ENCODE measurements at regions not wholly inside any gene's neighbourhood (a gene's known extent, or its start where the extent isn't known, plus 50 kb on each side); places are given as distances from the start of the nearest gene placed in this dataset.

- DNase-seq, result no peak
- Histone ChIP-seq H3K27me3 (no peaks in the 10 kb centered on the region), H3K4me1 (no peaks in the 10 kb centered on the region), H3K4me3 (no peak overlapping the region), H3K36me3 (no peaks in the 10 kb centered on the region), H3K27ac (no peak overlapping the region), H3K9me3 (no peaks in the 10 kb centered on the region)
- intact Hi-C loops (cut with DNase I), result no loop called here
- TF ChIP-seq CTCF (IDR thresholded peaks at IDR 0.05), result no peak
- TF ChIP-seq POLR2A (IDR thresholded peaks at IDR 0.05), result no peak
These were observed 184.7 kb downstream of the SPP2 start for GRCh38 chr2:234235191-234235590.

- Histone ChIP-seq H3K27ac (no peak overlapping the region), H3K9me3 (no peaks in the 10 kb centered on the region), H3K36me3 (no peaks in the 10 kb centered on the region), H3K4me3 (no peak overlapping the region), H3K27me3 (no peaks in the 10 kb centered on the region), H3K4me1 (no peaks in the 10 kb centered on the region)
- no peak for TF ChIP-seq POLR2A (IDR thresholded peaks at IDR 0.05)
- TF ChIP-seq CTCF (IDR thresholded peaks at IDR 0.05), result no peak
- DNase-seq, result no peak
- 59 to 73% methylated on average over 1 of the region's 1 CpG for WGBS, 2 donors
- intact Hi-C loops (cut with DNase I), result no loop called here
These were observed 181.0 kb downstream of the SPP2 start for GRCh38 chr2:234231460-234231859.

- intact Hi-C loops (cut with DNase I), result no loop called here
- no peak overlapping the region for H3K27ac ChIP-seq
- WGBS, 2 donors, result 91 to 97% methylated on average over 4 of the region's 4 CpGs
- TF ChIP-seq CTCF (IDR thresholded peaks at IDR 0.05) (no peak), POLR2A (IDR thresholded peaks at IDR 0.05) (no peak)
- peaks cover 0 to 17% (median 0%) of the 10 kb centered on the region in 3 donors for H3K4me1 ChIP-seq
- no peaks in the 10 kb centered on the region for H3K36me3 ChIP-seq
- no peaks in the 10 kb centered on the region for H3K9me3 ChIP-seq
- H3K4me3 ChIP-seq, result no peak overlapping the region
- no peak for DNase-seq
- no peaks in the 10 kb centered on the region for H3K27me3 ChIP-seq
These were observed 168.5 kb downstream of the SPP2 start for GRCh38 chr2:234219046-234219310.

GRCh38 chr2:234218266-234219045, 168.0 kb downstream of the SPP2 start:
- H3K9me3 ChIP-seq, result no peaks in the 10 kb centered on the region
- intact Hi-C loops (cut with DNase I), result no loop called here
- WGBS, 2 donors, result 39 to 47% methylated on average over 11 of the region's 11 CpGs

GRCh38 chr2:234212534-234212933, 162.0 kb downstream of the SPP2 start:
- H3K4me1 ChIP-seq, result peaks cover 0 to 5% (median 0%) of the 10 kb centered on the region in 3 donors
- H3K4me3 ChIP-seq, result no peak overlapping the region
- no peaks in the 10 kb centered on the region for H3K9me3 ChIP-seq
- 65 to 92% methylated on average over 4 to 5 of the region's 8 CpGs for WGBS, 2 donors
- no peak overlapping the region for H3K27ac ChIP-seq
- H3K36me3 ChIP-seq, result no peaks in the 10 kb centered on the region
- H3K27me3 ChIP-seq, result peaks cover 0 to 8% (median 0%) of the 10 kb centered on the region in 4 donors
- DNase-seq, result no peak
- TF ChIP-seq POLR2A (IDR thresholded peaks at IDR 0.05), result no peak
- no peak for TF ChIP-seq CTCF (IDR thresholded peaks at IDR 0.05)
- intact Hi-C loops (cut with DNase I), result no loop called here

More at GRCh38 chr2:234218266-234219045, 168.0 kb downstream of the SPP2 start:
- Histone ChIP-seq H3K27ac (no peak overlapping the region), H3K27me3 (no peaks in the 10 kb centered on the region), H3K36me3 (no peaks in the 10 kb centered on the region), H3K4me1 (peaks cover 0 to 17% (median 0%) of the 10 kb centered on the region in 3 donors), H3K4me3 (no peak overlapping the region)
- DNase-seq, result no peak
- TF ChIP-seq CTCF (IDR thresholded peaks at IDR 0.05), result no peak
- no peak for TF ChIP-seq POLR2A (IDR thresholded peaks at IDR 0.05)
